Loucy (cell line): ENCODE measurements at regions not wholly inside any gene's neighbourhood (a gene's known extent, or its start where the extent isn't known, plus 50 kb on each side); places are given as distances from the start of the nearest gene placed in this dataset.

Source experiments
- H2AFZ ChIP-seq: fragments of 200-600 bp; sonication (generic); 2 replicates; pipeline ENCODE4 v1.6.0; 2016; ENCODE audit warnings: antibody characterized with exemption, mild to moderate bottlenecking, low read length, moderate library complexity
- H3F3A ChIP-seq: fragments of 200-600 bp; 2 replicates; pipeline ENCODE4 v1.6.0; 2016; ENCODE audit warnings: antibody characterized with exemption, low read depth, mild to moderate bottlenecking
- H3K27me3 ChIP-seq: fragments of 200-600 bp; sonication (generic); 2 replicates; pipeline ENCODE4 v1.6.1; 2014; ENCODE audit warnings: low read length, mild to moderate bottlenecking; ENCODE audit not compliant: insufficient read depth, poor library complexity, severe bottlenecking
- H3K36me3 ChIP-seq: fragments of 200-600 bp; sonication (generic); 2 replicates; pipeline ENCODE4 v1.6.1; 2016; ENCODE audit warnings: low read length; ENCODE audit not compliant: insufficient read depth
- H3K4me1 ChIP-seq: fragments of 200-600 bp; sonication (generic); 2 replicates; pipeline ENCODE4 v1.5.1; 2014; ENCODE audit warnings: low read length, mild to moderate bottlenecking; ENCODE audit not compliant: insufficient read depth, poor library complexity, severe bottlenecking
- H3K4me2 ChIP-seq: fragments of 200-600 bp; sonication (generic); 2 replicates; pipeline ENCODE4 v1.6.0; 2014; ENCODE audit warnings: antibody characterized with exemption, low read length, low read depth, mild to moderate bottlenecking; ENCODE audit not compliant: poor library complexity, severe bottlenecking
- H3K4me3 ChIP-seq: fragments of 200-600 bp; sonication (generic); 2 replicates; pipeline ENCODE4 v1.5.1; 2014; ENCODE audit warnings: low read length, mild to moderate bottlenecking, mixed read lengths; ENCODE audit not compliant: poor library complexity, severe bottlenecking
- H3K79me2 ChIP-seq: fragments of 200-600 bp; sonication (generic); 2 replicates; pipeline ENCODE4 v1.6.1; 2014; ENCODE audit warnings: low read length; ENCODE audit not compliant: insufficient read depth
- H3K9ac ChIP-seq: fragments of 200-600 bp; sonication (generic); 2 replicates; pipeline ENCODE4 v1.6.0; 2014; ENCODE audit warnings: mild to moderate bottlenecking, low read depth, low read length, moderate library complexity; ENCODE audit not compliant: poor library complexity, severe bottlenecking
- H3K9me2 ChIP-seq: fragments of 200-600 bp; sonication (generic); replicated peaks from 2 replicates; pipeline ENCODE4 v1.6.1; 2016; ENCODE audit warnings: low read depth, low read length, mixed read lengths
- H3K9me3 ChIP-seq: fragments of 200-600 bp; sonication (generic); 2 replicates; pipeline ENCODE4 v1.6.1; 2014; ENCODE audit warnings: mild to moderate bottlenecking, antibody characterized with exemption, low read length, low read depth; ENCODE audit not compliant: insufficient read depth
- H4K20me1 ChIP-seq: fragments of 200-600 bp; sonication (generic); 2 replicates; pipeline ENCODE4 v1.6.0; 2014; ENCODE audit warnings: antibody characterized with exemption, low read length, mild to moderate bottlenecking; ENCODE audit not compliant: insufficient read depth, poor library complexity, severe bottlenecking
- EZH2phosphoT487 ChIP-seq: fragments of 200-600 bp; IDR thresholded peaks from 2 replicates; pipeline ENCODE4 v1.6.1; 2018; ENCODE audit warnings: antibody characterized with exemption, mild to moderate bottlenecking, moderate library complexity, borderline replicate concordance
- TF ChIP-seq, protein P1 (sequence below): fragments of 200-600 bp; sonication (generic); conservative IDR thresholded peaks from 2 replicates; pipeline ENCODE4 v1.5.1; 2014; ENCODE audit warnings: mild to moderate bottlenecking, antibody characterized with exemption, low read length

DNA sequence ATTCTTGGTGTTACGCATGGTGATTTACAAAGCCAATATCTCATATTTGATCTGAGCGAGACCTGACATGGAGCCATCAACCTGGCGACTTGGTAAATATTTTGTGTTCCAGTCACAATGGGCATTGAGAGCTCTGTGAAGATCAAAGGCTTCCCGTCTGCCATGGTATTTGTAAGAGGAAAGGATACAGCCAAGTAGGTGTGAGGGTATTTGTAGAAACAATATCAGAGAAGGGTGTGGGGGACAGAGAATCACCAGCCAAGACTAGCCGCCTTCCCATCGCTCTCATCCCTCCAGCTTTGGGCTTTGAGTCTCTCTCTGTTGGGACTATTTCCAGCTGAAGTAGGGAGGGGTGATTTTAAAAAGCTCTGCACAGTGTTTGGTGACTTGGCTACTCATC lies 173.4 kb upstream of the BDNF start:
- H3K4me1 ChIP-seq, result no peaks in the 10 kb centered on the region
- no peak overlapping the region for H2AFZ ChIP-seq
- H3K79me2 ChIP-seq, result no peaks in the 10 kb centered on the region
- no peaks in the 10 kb centered on the region for H3K9me3 ChIP-seq
- H3K27me3 ChIP-seq, result no peaks in the 10 kb centered on the region
- H3K4me3 ChIP-seq, result no peak overlapping the region
- TF ChIP-seq, protein P1, sequence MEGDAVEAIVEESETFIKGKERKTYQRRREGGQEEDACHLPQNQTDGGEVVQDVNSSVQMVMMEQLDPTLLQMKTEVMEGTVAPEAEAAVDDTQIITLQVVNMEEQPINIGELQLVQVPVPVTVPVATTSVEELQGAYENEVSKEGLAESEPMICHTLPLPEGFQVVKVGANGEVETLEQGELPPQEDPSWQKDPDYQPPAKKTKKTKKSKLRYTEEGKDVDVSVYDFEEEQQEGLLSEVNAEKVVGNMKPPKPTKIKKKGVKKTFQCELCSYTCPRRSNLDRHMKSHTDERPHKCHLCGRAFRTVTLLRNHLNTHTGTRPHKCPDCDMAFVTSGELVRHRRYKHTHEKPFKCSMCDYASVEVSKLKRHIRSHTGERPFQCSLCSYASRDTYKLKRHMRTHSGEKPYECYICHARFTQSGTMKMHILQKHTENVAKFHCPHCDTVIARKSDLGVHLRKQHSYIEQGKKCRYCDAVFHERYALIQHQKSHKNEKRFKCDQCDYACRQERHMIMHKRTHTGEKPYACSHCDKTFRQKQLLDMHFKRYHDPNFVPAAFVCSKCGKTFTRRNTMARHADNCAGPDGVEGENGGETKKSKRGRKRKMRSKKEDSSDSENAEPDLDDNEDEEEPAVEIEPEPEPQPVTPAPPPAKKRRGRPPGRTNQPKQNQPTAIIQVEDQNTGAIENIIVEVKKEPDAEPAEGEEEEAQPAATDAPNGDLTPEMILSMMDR, result no peak
- TF ChIP-seq EZH2phosphoT487, result no peak
- H3K4me2 ChIP-seq, result no peak overlapping the region
- no peaks in the 10 kb centered on the region for H3K36me3 ChIP-seq
- no peaks in the 10 kb centered on the region for H3F3A ChIP-seq
- H3K9me2 ChIP-seq, result no peaks in the 10 kb centered on the region
- no peaks in the 10 kb centered on the region for H4K20me1 ChIP-seq
- H3K9ac ChIP-seq, result no peak overlapping the region

DNA sequence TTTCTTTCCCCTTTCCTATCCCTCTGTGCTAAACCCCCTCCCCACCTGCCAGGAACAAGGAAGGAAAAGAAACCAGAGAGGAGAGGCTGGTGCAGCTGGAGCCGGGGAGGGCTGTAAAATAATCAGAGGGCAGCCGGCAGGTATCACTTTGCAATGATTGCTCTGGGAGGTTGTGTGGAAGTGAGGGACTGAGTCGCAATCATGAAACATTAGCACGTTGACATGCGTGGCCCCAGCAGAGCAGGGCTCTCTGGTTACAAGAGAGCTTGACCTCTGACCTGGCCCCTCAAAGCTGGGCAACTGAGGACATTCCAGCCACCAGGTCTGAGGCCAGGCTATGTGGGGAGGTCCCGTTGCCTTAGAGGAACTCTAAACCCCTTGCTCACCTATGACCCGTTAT lies 170.8 kb upstream of the BDNF start:
- H3K9ac ChIP-seq, result no peak overlapping the region
- H3K79me2 ChIP-seq, result no peaks in the 10 kb centered on the region
- no peaks in the 10 kb centered on the region for H3K4me1 ChIP-seq
- no peaks in the 10 kb centered on the region for H3K9me3 ChIP-seq
- H3K4me2 ChIP-seq, result no peak overlapping the region
- H2AFZ ChIP-seq, result no peak overlapping the region
- no peak for TF ChIP-seq EZH2phosphoT487
- TF ChIP-seq, protein P1, result no peak
- no peaks in the 10 kb centered on the region for H3K27me3 ChIP-seq
- no peaks in the 10 kb centered on the region for H3K36me3 ChIP-seq
- no peak overlapping the region for H3K4me3 ChIP-seq
- H3K9me2 ChIP-seq, result no peaks in the 10 kb centered on the region
- no peaks in the 10 kb centered on the region for H4K20me1 ChIP-seq
- no peaks in the 10 kb centered on the region for H3F3A ChIP-seq

DNA sequence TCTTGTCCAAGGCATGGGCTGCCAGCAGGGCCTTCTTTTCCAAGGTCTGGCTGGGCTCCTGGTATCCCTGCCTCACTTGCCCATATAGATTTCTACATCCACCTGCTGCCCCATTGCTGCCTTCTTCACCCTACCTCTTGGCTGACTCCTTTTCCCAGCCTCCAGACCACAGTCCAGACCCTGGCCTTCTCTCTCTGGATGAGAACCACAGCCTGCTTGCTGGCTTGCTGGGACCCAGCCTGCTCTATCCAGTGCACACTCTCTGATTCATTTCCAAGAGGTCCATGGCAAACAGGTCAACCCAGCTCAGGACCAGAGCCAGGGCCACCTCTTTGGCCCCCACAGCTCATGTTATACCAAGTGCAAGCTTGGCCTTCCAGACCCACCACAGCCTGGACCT lies 169.4 kb upstream of the BDNF start:
- no peaks in the 10 kb centered on the region for H3K9me2 ChIP-seq
- no peak overlapping the region for H3K9ac ChIP-seq
- no peaks in the 10 kb centered on the region for H3K27me3 ChIP-seq
- H4K20me1 ChIP-seq, result no peaks in the 10 kb centered on the region
- no peaks in the 10 kb centered on the region for H3K36me3 ChIP-seq
- H3F3A ChIP-seq, result no peaks in the 10 kb centered on the region
- H3K79me2 ChIP-seq, result no peaks in the 10 kb centered on the region
- no peak overlapping the region for H3K4me3 ChIP-seq
- H2AFZ ChIP-seq, result no peak overlapping the region
- TF ChIP-seq EZH2phosphoT487, result no peak
- TF ChIP-seq, protein P1, result no peak
- H3K4me1 ChIP-seq, result no peaks in the 10 kb centered on the region
- H3K9me3 ChIP-seq, result no peaks in the 10 kb centered on the region
- no peak overlapping the region for H3K4me2 ChIP-seq
